ENCODE measurements at regions not wholly inside any gene's neighbourhood (a gene's known extent, or its start where the extent isn't known, plus 50 kb on each side); places are given as distances from the start of the nearest gene placed in this dataset.

DNA sequence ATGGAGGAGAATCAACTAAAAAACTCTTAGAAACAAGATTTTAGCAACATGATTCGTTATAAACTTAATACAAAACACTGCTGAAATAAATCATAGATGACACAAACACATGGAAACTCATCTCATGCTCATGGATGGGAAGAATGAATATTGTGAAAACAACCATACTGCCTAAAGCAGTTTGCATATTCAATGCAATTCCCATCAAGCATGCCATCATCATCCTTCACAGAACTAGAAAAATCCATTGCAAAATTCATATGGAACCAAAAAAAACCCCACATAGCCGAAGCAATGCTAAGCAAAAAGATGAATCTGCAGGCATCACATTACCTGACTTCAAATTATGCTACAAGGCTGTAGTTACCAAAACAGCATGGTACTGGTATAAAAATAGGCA lies 1015.8 kb upstream of the GRIA3 start:
- no peak for TF ChIP-seq POLR2A (IDR thresholded peaks at IDR 0.05)
- TF ChIP-seq, protein P1, sequence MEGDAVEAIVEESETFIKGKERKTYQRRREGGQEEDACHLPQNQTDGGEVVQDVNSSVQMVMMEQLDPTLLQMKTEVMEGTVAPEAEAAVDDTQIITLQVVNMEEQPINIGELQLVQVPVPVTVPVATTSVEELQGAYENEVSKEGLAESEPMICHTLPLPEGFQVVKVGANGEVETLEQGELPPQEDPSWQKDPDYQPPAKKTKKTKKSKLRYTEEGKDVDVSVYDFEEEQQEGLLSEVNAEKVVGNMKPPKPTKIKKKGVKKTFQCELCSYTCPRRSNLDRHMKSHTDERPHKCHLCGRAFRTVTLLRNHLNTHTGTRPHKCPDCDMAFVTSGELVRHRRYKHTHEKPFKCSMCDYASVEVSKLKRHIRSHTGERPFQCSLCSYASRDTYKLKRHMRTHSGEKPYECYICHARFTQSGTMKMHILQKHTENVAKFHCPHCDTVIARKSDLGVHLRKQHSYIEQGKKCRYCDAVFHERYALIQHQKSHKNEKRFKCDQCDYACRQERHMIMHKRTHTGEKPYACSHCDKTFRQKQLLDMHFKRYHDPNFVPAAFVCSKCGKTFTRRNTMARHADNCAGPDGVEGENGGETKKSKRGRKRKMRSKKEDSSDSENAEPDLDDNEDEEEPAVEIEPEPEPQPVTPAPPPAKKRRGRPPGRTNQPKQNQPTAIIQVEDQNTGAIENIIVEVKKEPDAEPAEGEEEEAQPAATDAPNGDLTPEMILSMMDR (IDR thresholded peaks at IDR 0.05), result no peak

Measured in ovary (tissue), 3 donors.